ENCODE measurements at regions not wholly inside any gene's neighbourhood (a gene's known extent, or its start where the extent isn't known, plus 50 kb on each side); places are given as distances from the start of the nearest gene placed in this dataset.

- Histone ChIP-seq H3K4me1 (replicated peaks in 1 of 2; ENCODE audit: control insufficient read depth in 2 of 2, insufficient read depth in 2 of 2, low read length in 2 of 2) (no peaks in the 10 kb centered on the region; a peak in 1 of 5 replicates), H3K27ac (ENCODE audit: extremely low read depth, low read depth, low read length) (no peak overlapping the region), H3K36me3 (ENCODE audit: control insufficient read depth, insufficient read depth, low read length) (no peaks in the 10 kb centered on the region), H3K27me3 (ENCODE audit: control insufficient read depth in 2 of 2, insufficient read depth in 2 of 2, low read length in 2 of 2) (no peaks in the 10 kb centered on the region), H3K9me1 (ENCODE audit: control insufficient read depth, insufficient read depth, low read length) (no peaks in the 10 kb centered on the region), H4K20me1 (replicated peaks; ENCODE audit: control insufficient read depth, insufficient read depth, low read length) (no peaks in the 10 kb centered on the region), H3K4me3 (no peak overlapping the region), H3K9ac (ENCODE audit: insufficient read depth in 1 of 2, low read depth in 2 of 2, low read length in 2 of 2) (no peak overlapping the region), H3K9me3 (replicated peaks; ENCODE audit: control insufficient read depth, insufficient read depth, low read depth, low read length) (no peaks in the 10 kb centered on the region), H3K4me2 (ENCODE audit: insufficient read depth, low read length) (no peak overlapping the region), H2AFZ (ENCODE audit: low read depth, low read length) (no peak overlapping the region), H3K79me2 (ENCODE audit: control insufficient read depth, insufficient read depth, low read length) (no peaks in the 10 kb centered on the region)
- in situ Hi-C loops (cut with MboI) (no loop called here), intact Hi-C loops (cut with micrococcal nuclease) (no loop called here)
- no TSS peak for BruUV-seq (replicated peaks)
- no peak for DNase-seq (ENCODE audit: extremely low read depth in 1 of 4, low spot score in 3 of 4)
- ChIA-PET POLR2A (no interaction called here), CTCF (ENCODE audit: low intra/inter-chr PET ratio) (no interaction called here)
- no peak for ATAC-seq
- TF ChIP-seq ZNF444 (CRISPR knock-in tag; IDR thresholded peaks at IDR 0.05) (no peak), PATZ1 (CRISPR knock-in tag; IDR thresholded peaks at IDR 0.05; ENCODE audit: borderline replicate concordance) (no peak), ZNF507 (tag; conservative IDR thresholded peaks at IDR 0.05) (no peak), PHB (CRISPR knock-in tag; IDR thresholded peaks at IDR 0.05) (no peak), ETS1 (conservative IDR thresholded peaks at IDR 0.05; ENCODE audit: control insufficient read depth, low read depth, low read length) (no peak), KDM1A (IDR thresholded peaks at IDR 0.05) (no peak), SIRT6 (IDR thresholded peaks at IDR 0.05; ENCODE audit: low read depth, low read length) (no peak), ZNF431 (CRISPR knock-in tag; IDR thresholded peaks at IDR 0.05) (no peak), PCBP2 (IDR thresholded peaks at IDR 0.05; ENCODE audit: low read depth, low read length, poor library complexity, severe bottlenecking) (no peak), DEAF1 (CRISPR knock-in tag; IDR thresholded peaks at IDR 0.05) (no peak), NFE2L1 (tag; IDR thresholded peaks at IDR 0.05; ENCODE audit: borderline replicate concordance, low read depth) (no peak), ZFP1 (CRISPR knock-in tag; IDR thresholded peaks at IDR 0.05) (no peak), ZKSCAN1 (IDR thresholded peaks at IDR 0.05; ENCODE audit: low read depth, low read length) (no peak), MYC (IDR thresholded peaks at IDR 0.05; ENCODE audit: low read depth, low read length) (no peak), MYC (CRISPR knock-in tag; IDR thresholded peaks at IDR 0.05; ENCODE audit: borderline replicate concordance, low read depth) (no peak), TOE1 (IDR thresholded peaks at IDR 0.05; ENCODE audit: borderline replicate concordance) (no peak), TOE1 (CRISPR knock-in tag; IDR thresholded peaks at IDR 0.05; ENCODE audit: borderline replicate concordance, low read depth) (no peak), HNRNPLL (IDR thresholded peaks at IDR 0.05; ENCODE audit: low read depth, low read length, poor library complexity, severe bottlenecking) (no peak)
- WGBS (ENCODE audit: insufficient coverage, low coverage, missing lambda C conversion rate), result 11% methylated on average over 6 of the region's 6 CpGs
- no peak for FAIRE-seq
Observed at GRCh38 chr21:29991624-29992023, 51.8 kb upstream of the GRIK1 start.

Data from K562 (cell line).